ENCODE measurements at regions not wholly inside any gene's neighbourhood (a gene's known extent, or its start where the extent isn't known, plus 50 kb on each side); places are given as distances from the start of the nearest gene placed in this dataset.
"Not testable (repeated sequence)": the region's sequence is repeated elsewhere in the genome, so short reads cannot be mapped to it uniquely, and the experiment has no call there.

DNA sequence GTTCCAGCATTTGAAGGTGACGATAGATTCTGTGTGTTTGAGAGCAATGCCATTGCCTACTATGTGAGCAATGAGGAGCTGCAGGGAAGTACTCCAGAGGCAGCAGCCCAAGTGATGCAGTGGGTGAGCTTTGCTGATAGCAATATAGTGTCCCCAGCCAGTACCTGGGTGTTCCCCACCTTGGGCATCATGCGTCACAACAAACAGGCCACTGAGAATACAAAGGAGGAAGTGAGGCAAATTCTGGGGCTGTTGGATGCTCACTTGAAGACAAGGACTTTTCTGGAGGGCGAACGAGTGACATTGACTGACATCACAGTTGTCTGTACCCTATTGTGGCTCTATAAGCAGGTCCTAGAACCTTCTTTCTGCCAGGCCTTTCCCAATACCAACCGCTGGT is 142.0 kb downstream of the PLS3 start:
- no peak for DNase-seq

DNA sequence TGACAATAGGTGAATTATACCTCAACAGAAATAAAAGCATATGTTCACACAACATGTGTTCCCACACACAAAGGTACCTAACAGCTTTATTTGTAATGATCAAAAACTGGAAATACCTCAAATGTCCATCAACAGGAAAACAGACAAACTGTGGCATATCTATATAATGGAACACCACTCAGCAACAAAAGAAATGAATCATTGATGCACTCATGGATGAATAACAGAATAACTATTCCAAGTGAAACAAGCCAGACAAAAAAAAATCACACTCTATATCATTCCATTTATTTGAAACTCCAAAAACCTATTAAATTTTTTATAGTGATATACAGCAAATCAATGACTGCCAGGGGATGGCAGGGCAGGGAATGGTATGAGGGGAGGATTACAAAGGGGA is 148.1 kb downstream of the PLS3 start:
- DNase-seq: no peak

DNA sequence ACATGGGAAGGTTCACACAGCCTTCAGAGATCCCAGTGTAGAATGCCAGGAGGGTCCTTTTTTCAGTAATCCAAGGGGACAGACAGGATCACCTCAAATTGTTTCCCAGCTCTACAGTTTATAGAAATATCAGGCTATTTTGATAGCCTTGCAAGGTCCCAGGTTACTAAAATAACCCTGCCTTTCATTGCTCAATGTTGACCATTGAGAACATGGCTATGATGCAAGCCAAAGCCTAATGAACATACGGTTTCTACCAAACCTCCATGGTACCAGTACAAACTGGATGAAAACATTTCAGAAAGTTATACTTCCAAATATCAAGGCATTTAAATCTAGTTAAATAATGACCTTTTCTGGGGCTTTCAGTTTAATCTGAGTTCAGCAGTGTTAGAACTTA is 151.5 kb downstream of the PLS3 start:
- DNase-seq: no peak

DNA sequence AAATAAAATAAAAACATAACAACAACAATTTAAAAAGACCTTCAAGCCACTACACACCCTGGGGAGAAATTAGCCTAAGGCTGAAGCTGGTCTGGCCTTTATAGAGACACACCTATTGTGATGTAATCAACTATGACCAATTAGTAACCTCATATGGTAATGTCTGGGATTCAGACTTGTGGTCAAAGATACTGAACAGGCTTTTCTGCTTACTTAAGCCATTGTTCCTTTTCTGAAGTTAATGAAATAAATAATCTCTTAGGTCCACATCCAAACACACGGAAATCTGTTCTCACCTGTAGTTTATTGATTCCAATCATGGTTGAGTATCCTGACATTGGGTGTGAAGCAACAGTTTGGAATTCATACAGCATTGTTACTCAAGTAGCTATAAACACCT is 152.5 kb downstream of the PLS3 start:
- DNase-seq: no peak

DNA sequence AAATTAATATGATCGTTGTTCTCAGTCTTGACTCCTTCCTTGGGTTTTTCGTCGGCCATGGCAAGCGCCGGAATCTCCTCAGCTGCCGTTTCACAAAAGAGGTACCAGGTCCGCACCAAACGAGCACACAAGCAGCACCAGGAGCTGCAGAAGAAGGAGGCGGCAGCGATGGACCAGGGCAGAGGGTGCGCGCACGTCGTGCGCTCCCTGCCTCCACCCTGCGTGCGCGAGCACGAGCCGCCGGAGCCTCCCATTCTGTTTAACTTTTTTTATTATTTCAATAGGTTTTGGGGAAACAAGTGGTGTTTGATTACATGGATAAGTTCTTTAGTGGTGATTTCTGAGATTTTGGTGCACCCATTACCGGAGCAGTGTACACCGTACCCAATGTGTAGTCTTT is 158.2 kb downstream of the PLS3 start:
- DNase-seq: no peak

DNA sequence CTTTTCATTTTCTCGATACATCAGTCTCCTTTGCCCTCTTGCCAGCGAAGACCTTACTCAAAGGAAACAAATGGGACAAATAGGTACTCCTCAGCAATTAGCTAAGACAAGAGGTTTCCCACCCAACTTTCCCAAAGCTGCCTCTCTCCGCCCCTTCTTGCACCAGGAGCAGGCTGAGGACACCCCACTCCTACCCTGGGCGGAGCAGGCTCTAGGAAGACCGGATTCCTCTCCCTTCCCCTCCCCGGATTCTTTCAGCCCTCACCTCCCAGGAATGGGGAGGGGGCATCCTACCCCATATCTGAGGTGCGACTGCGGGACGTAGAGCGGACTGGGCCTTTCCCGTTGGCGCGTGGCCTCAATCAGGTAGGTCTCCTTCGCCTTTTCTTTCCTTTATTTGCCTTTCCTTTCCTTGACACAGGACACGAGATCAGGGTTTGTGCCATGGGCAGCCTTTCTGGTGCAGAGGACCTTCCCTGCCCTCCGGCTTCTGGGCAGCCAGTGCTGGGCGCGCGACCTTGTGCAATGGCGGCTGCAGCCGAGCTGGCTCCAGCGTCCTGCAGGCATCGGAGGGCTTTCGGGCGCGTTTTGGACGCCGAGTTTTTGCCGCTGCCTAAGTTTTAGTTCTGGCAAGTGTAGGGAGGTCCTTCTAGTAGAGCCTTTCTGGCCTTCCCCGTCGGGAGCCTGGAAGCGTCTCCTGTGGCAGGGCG is 161.9 kb downstream of the PLS3 start:
- DNase-seq: not testable (repeated sequence)

DNA sequence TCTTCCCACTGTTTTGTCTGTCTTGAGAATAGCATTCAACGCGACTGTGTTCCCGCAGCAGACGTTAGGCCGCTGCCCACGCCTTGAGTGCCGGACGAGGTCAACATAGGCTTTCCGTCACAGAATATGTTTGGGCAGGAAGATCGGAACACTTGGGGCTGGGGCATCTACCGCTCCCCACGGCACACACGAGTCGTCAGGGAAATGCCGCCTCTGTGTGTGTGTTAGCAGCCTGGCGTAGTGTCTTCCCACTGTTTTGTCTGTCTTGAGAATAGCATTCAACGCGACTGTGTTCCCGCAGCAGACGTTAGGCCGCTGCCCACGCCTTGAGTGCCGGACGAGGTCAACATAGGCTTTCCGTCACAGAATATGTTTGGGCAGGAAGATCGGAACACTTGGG is 164.4 kb downstream of the PLS3 start:
- DNase-seq: not testable (repeated sequence)

DNA sequence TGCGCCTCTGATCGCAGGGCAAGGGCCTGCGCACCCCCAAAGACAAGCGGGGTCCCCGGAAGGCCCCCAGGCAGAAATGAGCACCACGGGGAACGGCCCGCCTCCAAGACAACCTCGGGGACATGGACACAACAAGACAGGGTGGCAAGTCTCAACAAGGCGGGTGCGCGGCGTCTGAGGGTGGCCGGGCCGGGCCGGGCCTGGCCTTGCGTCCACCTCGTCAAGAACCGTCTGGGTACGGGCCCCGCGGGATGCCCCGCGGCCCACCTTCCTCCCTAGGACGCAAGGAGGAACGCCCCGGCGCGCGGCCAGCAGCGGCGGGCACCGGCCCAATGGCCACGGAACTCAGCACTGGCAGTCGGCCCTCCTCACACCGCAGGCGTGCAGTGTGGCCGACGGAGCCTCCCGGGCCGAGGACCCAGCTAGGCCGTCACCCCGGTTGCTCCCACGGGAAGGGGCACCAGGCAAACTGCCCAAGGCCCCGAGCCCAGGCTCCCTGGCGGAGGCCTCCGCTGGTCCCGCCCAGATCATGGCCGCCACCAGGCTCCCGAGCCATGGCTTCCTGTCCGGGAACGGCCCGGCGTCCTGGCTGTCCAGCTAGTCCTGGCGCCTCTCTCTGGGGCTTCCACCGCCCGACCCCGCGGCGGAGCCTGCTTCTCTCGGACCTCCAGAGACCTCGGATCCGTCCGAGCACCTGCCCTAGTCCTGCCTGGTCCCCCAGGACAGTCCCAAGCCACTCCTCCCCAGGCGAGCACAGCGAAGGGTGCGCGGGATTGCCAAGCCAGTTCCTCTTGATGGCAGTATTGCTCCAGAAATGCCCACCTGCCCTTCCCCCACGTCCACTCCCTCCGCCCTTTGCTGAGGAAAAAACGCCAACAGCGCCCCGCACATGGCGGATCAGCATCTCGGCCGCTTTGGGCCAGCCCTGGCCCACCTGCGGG is 167.1 kb downstream of the PLS3 start:
- peak; percentile 83 for DNase-seq

DNA sequence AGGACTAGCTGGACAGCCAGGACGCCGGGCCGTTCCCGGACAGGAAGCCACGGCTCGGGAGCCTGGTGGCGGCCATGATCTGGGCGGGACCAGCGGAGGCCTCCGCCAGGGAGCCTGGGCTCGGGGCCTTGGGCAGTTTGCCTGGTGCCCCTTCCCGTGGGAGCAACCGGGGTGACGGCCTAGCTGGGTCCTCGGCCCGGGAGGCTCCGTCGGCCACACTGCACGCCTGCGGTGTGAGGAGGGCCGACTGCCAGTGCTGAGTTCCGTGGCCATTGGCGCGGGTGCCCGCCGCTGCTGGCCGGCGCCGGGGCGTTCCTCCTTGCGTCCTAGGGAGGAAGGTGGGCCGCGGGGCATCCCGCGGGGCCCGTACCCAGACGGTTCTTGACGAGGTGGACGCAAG is 171.6 kb downstream of the PLS3 start:
- DNase-seq: not testable (repeated sequence)

DNA sequence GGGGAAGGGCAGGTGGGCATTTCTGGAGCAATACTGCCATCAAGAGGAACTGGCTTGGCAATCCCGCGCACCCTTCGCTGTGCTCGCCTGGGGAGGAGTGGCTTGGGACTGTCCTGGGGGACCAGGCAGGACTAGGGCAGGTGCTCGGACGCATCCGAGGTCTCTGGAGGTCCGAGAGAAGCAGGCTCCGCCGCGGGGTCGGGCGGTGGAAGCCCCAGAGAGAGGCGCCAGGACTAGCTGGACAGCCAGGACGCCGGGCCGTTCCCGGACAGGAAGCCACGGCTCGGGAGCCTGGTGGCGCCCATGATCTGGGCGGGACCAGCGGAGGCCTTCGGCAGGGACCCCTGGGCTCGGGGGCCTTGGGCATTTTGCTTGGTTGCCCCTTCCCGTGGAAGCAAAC is 174.3 kb downstream of the PLS3 start:
- not testable (repeated sequence) for DNase-seq

Measured in activated CD8-positive, alpha-beta memory T cell treated with anti-CD3 and anti-CD28 coated beads for 24 hours (primary cell).